OCI-LY3 (cell line): ENCODE measurements at regions not wholly inside any gene's neighbourhood (a gene's known extent, or its start where the extent isn't known, plus 50 kb on each side); places are given as distances from the start of the nearest gene placed in this dataset.

Experiments used
- EZH2phosphoT487 ChIP-seq: fragments of 200-600 bp; shearing (Covaris generic); IDR thresholded peaks from 2 replicates; pipeline ENCODE4 v1.6.1; 2018; ENCODE audit warnings: antibody characterized with exemption, mixed run types, low read depth
- TF ChIP-seq, protein P1 (sequence below): fragments of 200-600, 300-600 bp; sonication (generic); IDR thresholded peaks from 2 replicates; pipeline ENCODE4 v1.5.1; 2014; ENCODE audit warnings: antibody characterized with exemption, low read length, low read depth

DNA sequence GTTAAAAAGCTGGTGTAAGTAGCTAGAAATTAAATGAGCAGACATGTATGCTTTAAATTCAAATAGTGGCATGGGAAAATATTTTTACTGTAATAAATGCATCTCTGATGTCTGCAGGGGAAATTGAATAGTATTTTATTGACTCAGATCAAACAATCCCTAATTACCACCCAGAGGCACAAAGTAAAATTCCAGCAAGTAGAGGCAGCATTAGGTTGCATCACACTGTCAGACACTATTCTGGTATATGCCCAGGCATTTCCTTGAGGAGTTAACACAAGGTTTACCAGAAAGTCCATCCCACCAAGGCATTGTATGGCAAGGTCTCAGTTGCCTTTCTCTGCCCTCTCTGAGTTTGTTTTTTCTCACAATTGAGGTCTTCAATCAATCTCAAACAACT lies 201.6 kb upstream of the KITLG start:
- TF ChIP-seq, protein P1, sequence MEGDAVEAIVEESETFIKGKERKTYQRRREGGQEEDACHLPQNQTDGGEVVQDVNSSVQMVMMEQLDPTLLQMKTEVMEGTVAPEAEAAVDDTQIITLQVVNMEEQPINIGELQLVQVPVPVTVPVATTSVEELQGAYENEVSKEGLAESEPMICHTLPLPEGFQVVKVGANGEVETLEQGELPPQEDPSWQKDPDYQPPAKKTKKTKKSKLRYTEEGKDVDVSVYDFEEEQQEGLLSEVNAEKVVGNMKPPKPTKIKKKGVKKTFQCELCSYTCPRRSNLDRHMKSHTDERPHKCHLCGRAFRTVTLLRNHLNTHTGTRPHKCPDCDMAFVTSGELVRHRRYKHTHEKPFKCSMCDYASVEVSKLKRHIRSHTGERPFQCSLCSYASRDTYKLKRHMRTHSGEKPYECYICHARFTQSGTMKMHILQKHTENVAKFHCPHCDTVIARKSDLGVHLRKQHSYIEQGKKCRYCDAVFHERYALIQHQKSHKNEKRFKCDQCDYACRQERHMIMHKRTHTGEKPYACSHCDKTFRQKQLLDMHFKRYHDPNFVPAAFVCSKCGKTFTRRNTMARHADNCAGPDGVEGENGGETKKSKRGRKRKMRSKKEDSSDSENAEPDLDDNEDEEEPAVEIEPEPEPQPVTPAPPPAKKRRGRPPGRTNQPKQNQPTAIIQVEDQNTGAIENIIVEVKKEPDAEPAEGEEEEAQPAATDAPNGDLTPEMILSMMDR = no peak
- TF ChIP-seq EZH2phosphoT487 = no peak
